Peyer's patch (tissue), 4 donors: ENCODE measurements at regions not wholly inside any gene's neighbourhood (a gene's known extent, or its start where the extent isn't known, plus 50 kb on each side); places are given as distances from the start of the nearest gene placed in this dataset.

Source experiments
- POLR2A ChIP-seq, 2 donors: fragments of 450-650 bp; IDR thresholded peaks; one replicate each; pipeline ENCODE4 v1.5.1; 2017; ENCODE audit warnings: antibody characterized with exemption in 2 of 2, mild to moderate bottlenecking in 2 of 2, moderate library complexity in 2 of 2
- TF ChIP-seq, protein P1 (sequence below), 6 experiments: fragments of 450-650 bp in 4 of 6; fragments of 200-600 bp in 2 of 6; sonication (generic) in 1 of 6; IDR thresholded peaks; one replicate each; pipeline ENCODE4 v1.5.1; 2017 to 2019; ENCODE audit warnings: antibody characterized with exemption in 6 of 6, mild to moderate bottlenecking in 3 of 6, moderate library complexity in 1 of 6

DNA sequence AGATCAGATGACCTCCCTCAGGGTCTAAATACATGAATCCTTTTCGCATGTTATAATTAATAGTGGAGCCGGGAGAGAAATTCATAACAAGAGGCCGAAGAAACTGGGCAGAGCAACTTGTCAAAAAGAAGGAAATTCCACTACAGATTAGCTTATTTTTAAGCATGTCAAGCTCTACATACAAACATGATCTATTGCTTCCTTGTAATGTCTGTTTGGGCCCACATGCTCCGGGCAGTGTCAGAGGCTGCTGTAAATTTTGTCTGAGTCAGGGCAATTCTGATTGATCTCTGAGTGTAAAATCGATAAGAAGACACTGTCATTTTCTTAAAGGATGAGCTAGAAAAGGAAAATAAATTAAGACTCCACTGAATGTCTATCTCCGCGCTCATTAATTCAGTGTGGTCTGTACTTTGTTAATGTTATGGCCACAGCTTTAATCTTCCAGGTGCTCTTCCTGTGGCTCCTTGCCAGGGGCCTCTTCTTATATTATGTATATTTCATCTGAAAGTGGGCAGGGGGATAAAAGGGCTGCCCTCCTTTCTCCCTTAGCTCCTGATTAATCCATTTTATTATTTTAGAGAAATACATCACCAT, 194.1 kb upstream of the SP8 start:
- TF ChIP-seq POLR2A (IDR thresholded peaks at IDR 0.05), result no peak
- TF ChIP-seq, protein P1, sequence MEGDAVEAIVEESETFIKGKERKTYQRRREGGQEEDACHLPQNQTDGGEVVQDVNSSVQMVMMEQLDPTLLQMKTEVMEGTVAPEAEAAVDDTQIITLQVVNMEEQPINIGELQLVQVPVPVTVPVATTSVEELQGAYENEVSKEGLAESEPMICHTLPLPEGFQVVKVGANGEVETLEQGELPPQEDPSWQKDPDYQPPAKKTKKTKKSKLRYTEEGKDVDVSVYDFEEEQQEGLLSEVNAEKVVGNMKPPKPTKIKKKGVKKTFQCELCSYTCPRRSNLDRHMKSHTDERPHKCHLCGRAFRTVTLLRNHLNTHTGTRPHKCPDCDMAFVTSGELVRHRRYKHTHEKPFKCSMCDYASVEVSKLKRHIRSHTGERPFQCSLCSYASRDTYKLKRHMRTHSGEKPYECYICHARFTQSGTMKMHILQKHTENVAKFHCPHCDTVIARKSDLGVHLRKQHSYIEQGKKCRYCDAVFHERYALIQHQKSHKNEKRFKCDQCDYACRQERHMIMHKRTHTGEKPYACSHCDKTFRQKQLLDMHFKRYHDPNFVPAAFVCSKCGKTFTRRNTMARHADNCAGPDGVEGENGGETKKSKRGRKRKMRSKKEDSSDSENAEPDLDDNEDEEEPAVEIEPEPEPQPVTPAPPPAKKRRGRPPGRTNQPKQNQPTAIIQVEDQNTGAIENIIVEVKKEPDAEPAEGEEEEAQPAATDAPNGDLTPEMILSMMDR (IDR thresholded peaks at IDR 0.05), result no peak
